HG03066 (cell line): ENCODE measurements at regions not wholly inside any gene's neighbourhood (a gene's known extent, or its start where the extent isn't known, plus 50 kb on each side); places are given as distances from the start of the nearest gene placed in this dataset.
"Not testable (repeated sequence)": the region's sequence is repeated elsewhere in the genome, so short reads cannot be mapped to it uniquely, and the experiment has no call there.

Experiments
- ATAC-seq: cut with Tn5 transposase; IDR thresholded peaks from one replicate; pipeline ENCODE4 v1.9.1; 2021; ENCODE audit warnings: low read depth; ENCODE audit not compliant: unreplicated experiment

DNA sequence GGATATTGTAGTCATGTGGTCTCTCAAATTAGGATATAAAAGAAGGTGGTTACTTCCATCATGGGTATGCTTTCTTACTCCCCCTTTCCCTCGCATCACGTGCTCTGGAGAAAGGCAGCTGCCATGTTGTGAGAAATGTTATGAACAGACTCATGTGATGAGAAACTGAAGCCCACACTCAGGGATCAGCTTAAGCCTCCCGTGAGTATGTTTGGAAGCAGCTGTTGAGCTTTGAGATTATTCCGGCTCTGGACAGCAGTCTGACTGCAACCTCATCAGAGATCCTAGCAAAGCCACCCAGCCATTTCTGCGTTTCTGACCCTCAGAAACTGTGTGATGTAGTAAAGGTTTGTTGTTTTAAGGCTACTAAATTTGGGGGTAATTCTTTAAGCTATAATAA is 700.1 kb downstream of the ADCYAP1 start:
- ATAC-seq: no peak

DNA sequence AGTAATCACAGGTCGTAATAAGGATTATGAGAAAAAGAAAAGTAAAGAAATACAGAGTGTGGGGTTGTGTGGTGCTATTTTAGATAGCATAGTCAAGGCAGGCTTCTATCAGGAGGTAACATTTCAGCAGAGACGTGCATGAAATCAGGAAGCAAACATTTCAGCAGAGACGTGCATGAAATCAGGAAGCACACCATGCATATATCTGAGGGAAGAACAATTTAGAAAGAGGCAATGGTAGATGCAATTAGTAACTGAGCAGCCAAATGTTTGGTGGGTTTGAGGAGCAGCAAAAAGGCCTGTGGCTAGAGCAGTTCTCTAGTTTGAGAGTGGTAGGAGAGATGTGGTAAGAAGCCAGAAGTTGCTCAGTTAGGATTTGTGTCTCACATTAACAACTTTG is 713.7 kb downstream of the ADCYAP1 start:
- ATAC-seq: no peak

DNA sequence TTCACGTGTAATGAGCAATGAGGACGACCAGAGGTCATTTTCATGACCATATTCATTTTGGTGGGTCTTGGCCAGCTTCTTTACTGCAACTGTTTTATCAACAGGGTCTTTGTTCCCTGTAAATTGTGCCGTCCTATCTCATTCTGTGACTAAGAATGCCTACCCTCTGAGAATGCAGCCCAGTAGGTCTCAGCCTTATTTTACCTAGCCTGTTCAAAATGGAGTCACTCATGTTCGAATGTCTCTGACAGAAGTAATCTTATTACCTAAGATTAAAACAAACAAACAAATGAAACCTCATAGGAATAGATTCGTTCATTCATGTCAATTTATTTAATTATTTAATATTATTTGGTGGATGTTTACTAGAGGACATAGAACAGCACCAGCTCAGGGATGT is 714.8 kb downstream of the ADCYAP1 start:
- no peak for ATAC-seq

DNA sequence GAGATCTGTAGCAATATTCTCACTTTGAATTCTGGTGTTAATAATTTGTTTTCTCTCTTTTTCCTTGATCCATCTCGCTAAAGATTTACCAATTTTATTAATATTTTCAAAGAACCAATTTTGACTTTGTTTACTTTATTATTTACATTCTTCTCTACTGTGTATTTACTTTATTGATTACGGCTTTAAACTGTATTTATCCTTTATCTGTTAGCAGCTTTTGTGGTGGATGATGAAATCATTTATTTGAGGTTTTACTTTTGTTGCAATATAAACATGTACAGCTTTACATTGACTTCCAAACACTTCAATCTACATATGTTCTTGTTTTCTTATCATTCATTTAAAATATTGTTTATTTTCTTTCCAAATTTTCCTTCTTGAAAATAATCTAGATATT is 719.9 kb downstream of the ADCYAP1 start:
- no peak for ATAC-seq

DNA sequence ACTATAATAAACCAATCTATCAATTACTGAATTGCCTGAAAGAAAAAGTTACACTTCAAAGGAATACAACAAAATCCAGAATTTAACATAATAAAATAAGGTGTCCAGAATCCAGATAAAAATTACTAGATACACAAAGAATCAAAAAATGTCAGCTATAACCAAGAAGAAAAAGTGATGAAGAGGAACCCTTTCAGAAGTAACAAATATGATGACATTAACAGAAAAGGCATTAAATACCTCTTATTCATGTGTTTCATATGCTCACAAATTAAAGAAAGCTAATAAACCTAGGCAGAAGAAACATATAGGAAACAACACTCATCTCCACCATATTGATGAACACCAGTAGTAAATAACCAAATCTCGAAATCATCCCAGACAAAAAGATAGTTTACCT is 722.8 kb downstream of the ADCYAP1 start:
- no peak for ATAC-seq

DNA sequence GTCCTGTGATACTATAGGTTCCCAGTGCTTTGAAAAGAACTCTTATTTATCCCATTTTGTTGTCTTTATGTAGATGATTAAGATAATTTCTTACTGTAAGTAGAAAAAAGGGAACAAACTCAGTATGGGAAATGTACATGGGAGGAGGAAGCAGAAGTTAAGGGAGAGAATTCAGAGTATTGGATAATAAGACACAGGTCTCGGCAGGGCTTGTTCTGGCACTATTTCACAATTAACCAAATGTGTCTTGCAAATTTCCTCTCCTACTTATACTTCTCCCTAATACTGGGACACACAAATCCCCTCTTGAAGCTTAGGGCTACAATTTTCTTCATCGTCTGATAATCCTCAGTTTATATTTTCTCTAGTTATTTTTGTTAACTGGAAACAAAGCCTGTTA is 744.0 kb downstream of the ADCYAP1 start:
- no peak for ATAC-seq

DNA sequence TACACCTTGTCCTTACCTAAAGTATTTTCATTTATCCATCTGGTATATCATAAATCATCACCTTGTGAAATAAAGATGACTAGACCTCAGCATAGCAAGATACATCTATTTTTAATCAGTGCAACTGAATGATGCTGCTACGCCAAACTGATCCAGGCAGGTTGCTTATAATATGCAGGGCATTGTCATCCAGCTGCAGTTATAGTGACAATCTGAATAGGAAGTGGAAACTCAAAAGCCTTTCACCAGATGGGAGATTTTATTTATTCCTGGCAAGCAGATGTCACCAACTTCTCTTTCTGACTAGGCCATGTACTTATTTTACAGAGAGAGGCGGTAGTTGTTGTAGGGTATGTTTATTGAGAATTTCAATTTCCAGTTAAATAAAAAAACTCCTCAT is 747.3 kb downstream of the ADCYAP1 start:
- ATAC-seq: no peak

DNA sequence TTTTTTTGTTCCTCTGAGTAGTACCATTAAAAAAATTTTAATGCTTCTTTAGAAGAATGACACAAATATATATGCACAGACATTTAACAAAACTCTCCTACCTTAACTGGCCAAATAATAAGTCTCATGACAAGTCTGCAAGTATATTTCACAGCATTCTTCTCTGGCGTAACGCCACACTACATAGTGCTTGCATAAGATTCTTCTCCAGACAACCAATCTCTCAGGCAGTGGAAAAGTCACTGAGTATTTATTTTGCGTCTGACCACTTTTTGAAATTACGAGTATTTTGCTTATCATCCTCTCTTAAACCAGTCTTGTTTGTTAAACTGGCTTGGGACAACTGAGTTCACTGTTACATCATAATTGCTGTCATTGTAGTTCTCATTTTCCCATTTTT is 749.2 kb downstream of the ADCYAP1 start:
- no peak for ATAC-seq

DNA sequence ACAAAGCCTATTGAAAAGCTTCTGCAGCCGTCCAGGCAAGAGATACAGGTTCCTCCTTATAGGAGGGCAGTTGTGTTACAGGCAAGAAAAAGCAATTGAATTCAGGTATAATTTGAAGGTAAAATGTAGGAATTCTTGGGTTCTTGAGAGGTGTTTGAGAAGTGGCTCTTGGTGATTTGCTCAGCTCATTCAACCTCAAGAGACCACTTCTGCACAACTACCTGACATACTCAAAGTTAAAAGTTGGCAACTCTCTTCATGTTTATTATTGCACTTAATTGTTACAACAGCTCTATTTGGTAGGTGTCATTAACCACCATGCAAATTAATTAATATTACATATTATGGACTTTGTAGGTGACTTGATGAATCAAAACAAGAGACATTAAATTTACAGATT is 753.2 kb downstream of the ADCYAP1 start:
- no peak for ATAC-seq

DNA sequence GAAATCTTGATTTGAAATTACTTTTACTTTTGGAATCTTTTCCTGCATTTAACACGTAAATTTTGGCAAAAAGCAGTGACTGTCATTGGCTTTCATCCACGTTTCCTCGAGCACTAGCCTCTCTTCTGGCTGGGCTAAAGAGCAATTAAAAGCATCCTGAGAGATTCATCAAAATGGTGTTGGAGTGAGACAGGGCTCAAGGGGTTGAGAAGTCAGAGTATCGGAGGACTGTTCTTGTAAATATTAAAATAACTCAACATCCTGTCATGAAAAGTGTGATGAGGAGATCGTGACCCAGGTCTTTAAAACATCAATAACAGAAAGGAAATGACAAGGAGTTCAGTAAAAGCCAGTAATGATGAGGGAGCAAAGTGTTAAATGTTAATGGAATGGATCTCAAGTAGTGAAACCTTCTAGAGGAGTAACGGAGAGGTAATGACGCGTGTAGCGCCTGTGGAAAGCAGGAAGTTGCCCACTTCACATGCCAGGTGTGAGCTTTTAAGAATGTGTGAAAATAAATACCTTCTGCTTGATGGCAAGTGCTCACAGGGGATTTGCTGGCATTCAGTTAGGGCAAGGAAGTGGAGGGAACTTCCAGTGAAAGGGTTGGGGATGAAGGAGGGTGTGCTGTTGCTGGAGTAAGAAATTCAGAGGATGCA is 754.4 kb downstream of the ADCYAP1 start:
- no peak for ATAC-seq

DNA sequence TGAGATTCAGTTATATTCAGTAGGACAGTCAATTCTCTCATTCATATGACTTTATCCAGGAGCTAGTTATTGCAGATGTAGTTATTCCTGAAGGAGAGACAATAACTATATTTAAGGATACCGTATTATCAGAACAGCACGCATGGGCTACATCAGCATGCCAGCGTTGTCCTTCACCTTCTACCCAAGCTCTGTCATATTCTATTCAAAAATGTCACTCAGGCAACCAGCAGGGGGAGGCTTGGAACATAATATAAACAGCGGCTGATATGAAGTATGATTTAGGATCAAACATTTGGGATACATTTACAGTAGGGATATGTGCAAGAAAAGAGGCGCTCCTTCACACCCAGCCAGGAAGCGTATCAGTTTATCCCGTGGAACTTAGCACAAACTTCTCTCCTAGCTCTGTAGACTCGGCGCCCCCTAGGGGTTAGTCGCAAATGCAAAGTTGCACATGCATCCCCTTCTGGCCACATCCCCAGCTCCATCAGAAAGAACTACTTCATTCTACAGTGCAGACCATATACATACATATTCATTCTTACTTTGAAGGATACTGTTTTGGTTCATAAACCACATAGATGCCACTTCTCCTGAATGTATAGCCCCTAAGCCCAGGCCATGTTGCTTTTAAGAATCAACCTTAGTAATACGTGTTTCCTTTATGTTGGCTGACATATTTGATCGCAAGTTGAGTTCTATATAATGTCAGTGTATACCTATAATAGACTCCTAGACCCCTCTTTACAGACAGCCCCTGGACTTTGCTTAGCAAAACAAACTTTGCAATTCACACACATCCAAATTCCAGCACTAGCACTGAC is 759.4 kb downstream of the ADCYAP1 start:
- ATAC-seq: no peak

DNA sequence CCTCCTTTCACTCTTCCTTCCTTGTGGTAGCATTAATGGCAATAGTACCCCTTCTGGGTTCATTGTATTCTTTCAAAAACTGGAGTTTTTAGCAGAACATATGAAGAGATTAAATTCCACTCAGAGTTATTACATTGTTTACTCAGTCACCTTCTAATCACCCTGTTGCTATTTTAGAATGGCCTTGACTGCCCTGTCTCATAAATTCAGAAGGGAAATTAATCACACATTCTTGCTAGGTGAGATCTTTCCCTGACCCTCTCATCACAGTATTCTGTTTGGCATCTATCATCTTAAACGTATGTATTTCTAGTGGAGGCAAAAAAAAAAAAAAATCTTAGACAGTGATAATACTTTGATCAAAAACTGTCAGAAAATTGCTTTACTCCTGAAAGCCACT is 760.4 kb downstream of the ADCYAP1 start:
- no peak for ATAC-seq

DNA sequence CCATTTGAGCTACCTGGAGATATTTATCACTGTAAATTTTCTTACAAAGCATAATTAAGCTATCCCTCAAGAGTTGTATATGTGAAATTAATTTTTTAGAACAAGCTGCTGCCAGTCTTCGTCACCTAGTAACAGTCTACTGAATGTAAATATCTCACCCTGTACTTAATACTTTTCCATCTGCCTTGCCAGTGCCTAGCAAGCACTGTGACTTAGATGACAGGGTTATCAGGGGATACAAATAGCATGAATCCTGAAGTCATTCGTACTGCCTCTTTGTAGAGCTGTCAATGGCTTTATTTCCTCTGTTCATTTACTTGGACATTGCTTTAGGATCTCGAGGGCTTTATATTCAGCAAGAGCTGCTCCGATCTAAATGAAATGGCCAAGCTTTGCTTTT is 763.6 kb downstream of the ADCYAP1 start:
- ATAC-seq: no peak

DNA sequence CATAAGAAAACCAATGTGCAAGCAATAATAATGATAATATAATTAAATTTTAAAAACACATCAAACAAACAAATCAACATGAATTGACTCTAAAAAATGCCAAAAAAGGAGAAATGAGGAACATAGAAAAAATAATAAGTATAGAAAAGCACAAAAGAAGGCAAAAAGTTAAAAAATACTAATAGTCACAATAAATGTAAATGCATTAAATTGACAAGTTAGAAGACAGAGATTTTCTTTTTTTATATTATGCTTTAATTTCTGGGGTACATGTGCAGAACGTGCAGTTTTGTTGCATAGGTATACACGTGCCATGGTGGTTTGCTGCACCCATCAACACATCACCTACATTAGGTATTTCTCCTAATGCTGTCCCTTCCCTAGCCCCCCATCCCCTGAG is 767.0 kb downstream of the ADCYAP1 start:
- ATAC-seq: not testable (repeated sequence)

DNA sequence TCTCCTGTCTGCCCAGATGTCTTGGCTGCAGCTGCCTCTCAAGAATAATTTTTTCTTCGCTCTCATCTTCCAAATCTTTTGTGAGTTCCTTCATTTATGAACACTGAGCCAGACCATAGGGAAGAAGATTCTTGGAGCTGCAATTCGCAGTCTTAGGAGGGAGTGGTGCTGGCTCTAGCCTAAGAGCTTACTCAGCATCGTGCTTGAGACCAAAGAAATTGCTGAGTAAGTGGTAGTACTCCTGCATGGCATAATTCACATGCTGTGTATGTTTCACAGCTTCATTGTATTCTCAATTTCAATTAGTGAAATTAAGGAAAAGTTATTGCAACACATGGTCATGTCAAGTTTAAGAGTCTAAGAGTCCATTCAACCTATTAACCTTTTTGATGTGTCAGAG is 771.7 kb downstream of the ADCYAP1 start:
- no peak for ATAC-seq

DNA sequence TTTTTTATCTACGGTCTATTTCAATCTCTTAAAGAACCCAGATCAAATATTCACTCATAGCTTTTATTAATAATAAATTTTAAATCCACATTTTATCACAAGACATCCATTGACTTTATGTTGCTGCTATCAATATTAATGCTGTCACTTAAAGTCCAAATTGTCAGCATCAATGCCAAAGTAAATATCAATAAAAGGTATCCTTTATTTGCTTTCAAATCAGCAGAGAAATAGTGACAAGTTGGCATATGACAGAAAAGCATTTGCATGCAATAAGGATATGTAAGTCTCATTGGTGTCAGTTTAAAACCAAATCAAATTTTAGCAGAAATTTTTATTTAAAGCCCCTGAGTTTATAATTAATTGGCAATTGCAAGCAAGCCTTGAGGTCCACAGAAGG is 775.4 kb downstream of the ADCYAP1 start:
- no peak for ATAC-seq

DNA sequence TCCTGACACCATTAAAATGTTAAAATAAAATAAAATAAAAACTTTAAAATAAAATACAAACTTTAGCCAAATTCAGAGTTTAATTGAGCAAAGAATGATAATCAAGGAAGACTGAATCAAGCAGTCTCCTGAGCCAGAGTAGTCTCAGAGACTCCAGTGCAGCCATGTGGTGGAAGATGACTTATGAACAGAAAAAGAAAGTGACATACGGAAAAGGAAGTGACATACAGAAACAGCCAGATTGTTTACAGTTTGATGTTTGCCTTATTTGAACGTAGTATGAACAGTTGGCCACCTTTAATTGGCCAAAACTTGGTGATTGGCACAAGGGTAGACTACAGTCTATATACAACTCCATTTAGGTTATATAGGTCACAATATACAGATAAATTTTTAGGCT is 787.2 kb downstream of the ADCYAP1 start:
- no peak for ATAC-seq

DNA sequence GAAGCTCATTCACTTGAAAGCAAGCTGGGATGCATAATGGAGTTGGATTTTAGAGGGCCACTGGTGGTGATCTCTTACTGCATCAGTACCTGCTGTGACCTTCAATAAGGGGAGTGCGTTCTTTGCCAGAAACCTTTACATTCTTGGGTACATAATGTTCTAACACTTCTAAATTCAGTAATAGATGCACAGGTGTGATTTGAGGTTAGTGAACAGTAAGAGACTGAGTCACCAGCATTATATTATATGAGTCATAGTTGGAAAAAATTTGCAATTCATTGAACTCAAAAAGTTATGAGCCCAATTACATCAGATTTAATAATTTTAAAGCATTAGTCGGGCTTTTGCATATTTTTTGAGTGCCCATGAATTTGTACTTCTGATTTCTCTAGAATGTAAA is 803.3 kb downstream of the ADCYAP1 start:
- no peak for ATAC-seq

DNA sequence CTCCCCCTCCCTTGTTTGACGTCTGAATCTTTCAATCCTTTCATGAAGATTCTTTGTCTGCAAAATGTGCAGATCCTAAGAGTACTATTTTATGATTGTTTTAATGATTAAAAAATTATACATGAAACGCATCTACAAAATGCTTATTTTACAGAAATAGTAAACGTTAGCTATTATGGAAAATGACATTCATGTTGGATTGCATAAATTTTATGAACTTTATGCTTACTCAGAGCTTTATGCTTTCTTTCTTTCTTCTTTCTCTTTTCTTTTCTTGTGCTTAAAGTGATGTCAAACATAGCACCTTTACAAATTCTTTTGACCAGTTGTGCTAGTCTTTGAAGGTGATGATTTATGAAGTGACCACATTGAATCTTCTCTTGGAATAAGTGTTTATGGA is 805.4 kb downstream of the ADCYAP1 start:
- ATAC-seq: no peak

DNA sequence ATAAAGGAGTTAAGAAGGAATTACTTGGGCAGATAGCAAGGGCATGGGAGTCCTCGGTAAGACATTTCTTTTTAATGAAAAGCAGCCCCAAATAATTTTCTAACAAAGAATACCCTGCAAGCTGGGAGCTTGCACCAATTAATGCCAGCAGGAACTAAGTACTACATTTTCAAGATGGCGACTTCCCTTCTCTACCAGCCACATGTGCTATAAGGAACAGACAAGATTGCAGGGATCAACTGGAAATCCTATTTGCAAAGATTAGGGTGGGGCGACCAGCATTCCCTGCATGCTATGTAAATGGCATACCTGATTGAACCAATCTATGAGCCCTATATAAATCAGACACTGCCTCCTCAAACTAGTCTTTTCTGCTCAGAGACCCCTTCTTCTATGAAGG is 827.5 kb downstream of the ADCYAP1 start:
- no peak for ATAC-seq

DNA sequence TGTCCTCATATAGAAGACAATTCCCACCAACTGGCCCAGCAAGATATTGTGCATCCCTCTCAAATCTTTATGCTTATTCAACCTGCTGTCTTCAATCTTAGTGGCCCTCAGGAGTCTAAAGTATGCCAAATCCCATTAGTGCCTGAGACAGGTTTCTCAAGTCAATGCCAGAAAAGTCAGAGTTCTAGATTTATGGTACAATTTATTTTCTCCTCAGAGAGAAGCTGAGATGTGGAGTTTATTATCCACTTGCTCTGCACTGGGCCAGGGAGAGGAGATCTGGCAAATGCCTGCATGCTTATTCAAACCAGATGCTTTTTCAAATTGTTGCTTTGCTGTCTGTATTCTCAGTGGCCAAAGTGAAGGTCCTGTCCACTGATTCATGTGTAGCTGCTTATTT is 825.2 kb downstream of the METTL4 start:
- no peak for ATAC-seq

DNA sequence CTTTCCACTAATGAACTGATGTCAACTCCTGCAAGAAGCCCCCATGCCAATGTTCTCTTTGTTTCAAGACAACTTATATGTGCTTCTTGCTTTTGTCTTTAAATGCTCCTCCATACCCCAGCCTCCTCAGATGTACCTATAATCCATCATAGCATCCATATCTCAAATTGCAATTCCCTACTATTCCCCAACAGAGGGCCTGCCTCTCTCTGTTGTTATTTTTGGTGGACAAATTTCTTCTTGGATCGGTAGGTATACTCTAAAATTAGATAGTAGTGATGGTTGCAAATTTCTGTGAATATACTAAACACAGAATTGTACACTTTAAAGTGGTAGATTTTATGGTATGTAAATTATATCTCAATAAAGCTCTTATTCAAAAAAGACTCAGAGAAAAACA is 820.1 kb downstream of the METTL4 start:
- ATAC-seq: no peak
